LNCAP (cell line): ENCODE measurements at regions not wholly inside any gene's neighbourhood (a gene's known extent, or its start where the extent isn't known, plus 50 kb on each side); places are given as distances from the start of the nearest gene placed in this dataset.

Experiments used
- TF ChIP-seq, protein P1 (sequence below): fragments of 450-650 bp; IDR thresholded peaks from 2 replicates; pipeline ENCODE4 v1.5.1; 2017; ENCODE audit warnings: mild to moderate bottlenecking

DNA sequence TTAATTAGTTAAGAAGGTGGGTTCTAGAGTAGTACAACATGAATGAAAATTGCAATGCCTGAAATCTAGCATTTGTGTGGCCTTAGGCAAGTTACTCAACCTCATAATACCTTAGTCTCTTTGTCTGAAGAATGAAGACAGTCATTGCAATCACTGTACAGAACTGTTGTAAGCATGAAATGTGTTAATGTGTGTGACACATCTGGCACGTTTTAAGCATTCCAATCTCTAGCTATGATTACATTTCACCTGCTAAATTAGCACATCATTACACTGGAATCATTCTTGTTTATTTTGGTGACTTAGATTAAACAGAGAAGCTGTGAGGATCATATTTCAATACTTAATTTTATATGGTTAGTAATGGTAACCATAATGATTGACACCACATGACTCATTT is 629.7 kb upstream of the KIF2B start:
- TF ChIP-seq, protein P1, sequence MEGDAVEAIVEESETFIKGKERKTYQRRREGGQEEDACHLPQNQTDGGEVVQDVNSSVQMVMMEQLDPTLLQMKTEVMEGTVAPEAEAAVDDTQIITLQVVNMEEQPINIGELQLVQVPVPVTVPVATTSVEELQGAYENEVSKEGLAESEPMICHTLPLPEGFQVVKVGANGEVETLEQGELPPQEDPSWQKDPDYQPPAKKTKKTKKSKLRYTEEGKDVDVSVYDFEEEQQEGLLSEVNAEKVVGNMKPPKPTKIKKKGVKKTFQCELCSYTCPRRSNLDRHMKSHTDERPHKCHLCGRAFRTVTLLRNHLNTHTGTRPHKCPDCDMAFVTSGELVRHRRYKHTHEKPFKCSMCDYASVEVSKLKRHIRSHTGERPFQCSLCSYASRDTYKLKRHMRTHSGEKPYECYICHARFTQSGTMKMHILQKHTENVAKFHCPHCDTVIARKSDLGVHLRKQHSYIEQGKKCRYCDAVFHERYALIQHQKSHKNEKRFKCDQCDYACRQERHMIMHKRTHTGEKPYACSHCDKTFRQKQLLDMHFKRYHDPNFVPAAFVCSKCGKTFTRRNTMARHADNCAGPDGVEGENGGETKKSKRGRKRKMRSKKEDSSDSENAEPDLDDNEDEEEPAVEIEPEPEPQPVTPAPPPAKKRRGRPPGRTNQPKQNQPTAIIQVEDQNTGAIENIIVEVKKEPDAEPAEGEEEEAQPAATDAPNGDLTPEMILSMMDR, result no peak

DNA sequence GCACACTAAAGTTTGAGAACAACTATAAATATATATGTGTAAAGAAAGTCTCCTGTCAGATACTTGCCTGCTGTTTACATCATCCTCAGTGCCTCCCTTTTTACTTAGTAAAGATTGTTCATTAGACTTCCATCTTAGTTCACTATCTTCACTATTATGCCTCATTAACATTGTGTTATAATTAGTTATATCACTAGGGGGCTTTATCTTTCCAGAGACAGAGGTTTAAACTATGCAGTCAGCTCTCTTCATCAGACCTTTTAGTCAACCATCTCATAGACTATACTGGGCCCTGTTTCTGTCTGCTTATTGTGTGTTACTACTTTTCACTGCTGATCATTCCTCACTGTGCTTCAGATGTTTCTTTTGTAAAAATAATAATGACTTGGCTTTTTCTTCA is 630.8 kb upstream of the KIF2B start:
- TF ChIP-seq, protein P1, result no peak

DNA sequence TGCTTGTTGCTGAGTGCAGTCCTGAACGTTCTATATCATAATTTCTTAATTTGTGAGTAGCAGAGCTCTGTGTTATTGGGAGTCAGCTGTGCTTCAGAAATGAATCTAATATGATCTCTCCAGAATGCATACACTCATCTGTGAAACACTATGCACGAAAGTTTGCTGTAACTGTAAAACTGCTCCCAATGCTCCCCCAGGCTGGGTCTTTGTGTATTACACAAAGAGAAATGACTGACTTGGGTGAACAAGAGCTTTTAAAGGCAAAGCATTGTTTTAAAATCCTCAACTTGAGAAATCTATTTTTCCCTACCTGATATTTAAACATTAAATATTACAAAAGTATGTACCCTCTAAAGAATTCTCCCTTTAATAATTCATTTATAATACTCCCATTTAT is 636.7 kb upstream of the KIF2B start:
- TF ChIP-seq, protein P1, result no peak

DNA sequence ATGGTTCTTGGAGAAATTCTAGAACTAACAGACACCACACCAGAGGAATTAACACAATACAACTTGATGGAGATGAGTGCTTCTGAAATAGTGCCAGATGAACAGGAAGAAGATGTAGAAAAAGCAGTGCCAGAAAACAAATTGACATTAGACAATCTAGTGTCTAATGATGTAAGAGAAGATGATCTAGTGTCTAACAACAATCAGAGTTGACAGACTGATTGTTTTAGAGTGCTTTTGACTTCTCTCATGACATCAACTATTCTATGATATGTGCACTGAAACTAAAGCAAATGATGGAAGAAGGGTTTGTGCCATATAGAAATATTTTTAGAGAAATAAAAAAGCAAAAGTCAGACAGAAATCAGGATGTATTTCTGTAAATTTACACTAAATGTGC is 646.1 kb upstream of the KIF2B start:
- TF ChIP-seq, protein P1, result no peak

DNA sequence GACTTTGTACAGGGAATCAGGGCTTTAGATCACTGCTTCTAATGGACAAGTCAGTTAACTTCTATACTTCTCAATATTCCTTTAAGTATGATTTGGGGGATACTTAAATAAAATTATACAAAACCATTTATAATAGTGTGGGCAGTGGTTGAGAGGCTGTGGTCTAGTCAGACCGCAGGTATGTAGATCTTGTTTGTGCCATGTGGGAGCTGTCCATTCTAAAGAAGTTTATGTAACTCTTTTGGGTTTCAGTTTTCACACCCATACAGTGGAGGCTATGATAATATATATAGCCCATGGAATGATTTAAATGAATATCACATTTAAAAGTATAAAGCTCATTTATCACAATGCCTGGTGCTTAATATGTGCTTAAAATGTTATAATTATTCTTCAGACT is 654.3 kb upstream of the KIF2B start:
- TF ChIP-seq, protein P1, result no peak

DNA sequence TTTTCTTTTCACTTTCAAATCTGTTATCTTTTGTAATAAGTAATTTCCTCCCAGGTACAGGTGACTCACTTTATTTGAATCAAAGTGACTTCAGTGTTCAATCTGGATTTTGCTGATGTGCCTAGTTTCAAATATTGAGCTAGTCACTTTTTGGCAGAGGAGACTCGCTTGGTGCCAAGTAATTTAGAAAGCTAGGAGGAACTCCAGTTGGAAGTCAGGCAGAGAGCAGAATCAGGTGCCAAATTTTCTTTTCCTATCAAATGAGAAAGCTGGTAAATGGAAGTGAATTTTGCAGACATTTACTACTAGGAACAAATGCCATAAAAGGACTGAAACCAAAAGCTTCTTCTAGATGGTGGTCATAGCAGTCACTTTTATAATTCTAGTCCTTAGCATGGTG is 656.0 kb upstream of the KIF2B start:
- TF ChIP-seq, protein P1, result no peak

DNA sequence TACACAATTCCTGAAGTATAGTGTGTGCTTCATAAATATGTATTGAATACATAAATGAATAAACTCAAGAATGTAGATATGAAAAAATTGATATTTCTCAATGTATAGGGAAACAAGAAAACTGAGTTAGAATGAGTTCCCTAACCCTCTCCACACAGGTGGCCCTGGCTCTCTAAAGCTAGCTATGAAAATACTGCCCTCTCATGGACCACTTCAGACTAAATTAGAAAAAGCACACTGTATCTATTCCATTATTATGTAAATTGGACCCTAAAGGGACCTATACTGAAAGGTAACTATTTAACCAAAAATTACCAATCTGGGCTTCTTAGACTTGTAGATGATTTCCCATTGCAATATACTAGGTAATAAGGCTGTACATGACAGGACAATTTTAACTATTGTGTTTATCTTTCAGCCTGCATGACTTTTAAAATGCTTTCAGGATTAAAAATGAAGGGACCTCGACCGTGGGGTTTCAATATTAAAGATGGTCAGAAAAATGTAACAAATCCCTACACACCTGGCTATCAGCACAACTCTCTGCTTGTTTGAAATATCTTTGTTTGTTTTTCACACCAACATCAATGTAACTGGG is 672.5 kb upstream of the KIF2B start:
- TF ChIP-seq, protein P1, result peak; percentile 25; the same call in 1 of the 2 replicates

DNA sequence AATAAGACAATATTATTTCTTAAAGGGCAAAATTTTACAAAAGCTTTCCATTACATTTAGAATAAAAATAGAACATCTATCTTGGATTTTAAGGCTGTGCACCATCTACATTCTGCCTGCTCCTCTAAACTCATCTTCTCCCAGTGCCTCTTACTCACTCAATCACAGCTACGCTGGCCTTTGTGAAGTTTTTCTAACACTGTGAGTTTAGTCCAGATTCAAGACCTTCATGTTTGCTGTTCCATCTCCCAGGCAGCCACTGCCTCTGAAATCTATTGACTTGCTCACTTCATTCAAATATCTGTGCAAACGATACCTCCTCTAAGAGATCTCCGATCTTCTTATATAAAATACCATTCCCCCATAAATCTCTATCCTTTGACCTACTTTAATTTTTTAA is 673.4 kb upstream of the KIF2B start:
- TF ChIP-seq, protein P1, result no peak
